BJ (cell line): ENCODE measurements at regions not wholly inside any gene's neighbourhood (a gene's known extent, or its start where the extent isn't known, plus 50 kb on each side); places are given as distances from the start of the nearest gene placed in this dataset.

Source experiments
- CTCF ChIA-PET: fragments of 350-600 bp; formaldehyde crosslinking; extraction: SDS; loops from one replicate; lab custom pipeline; 2021; ENCODE audit warnings: antibody characterized with exemption, inconsistent platforms; lab: Yijun Ruan, JAX
- POLR2A ChIA-PET: fragments of 300-600 bp; sonication (Branson Sonifier 250); formaldehyde crosslinking; extraction: SDS; loops from one replicate; lab custom pipeline; 2021; ENCODE audit warnings: antibody characterized with exemption; lab: Charles Lee
- DNase-seq: peaks from one replicate; pipeline ENCODE4 v3.0.0-alpha.2; 2011; ENCODE audit warnings: low read depth
- H3K27me3 ChIP-seq: 2 replicates; pipeline ENCODE4 v1.6.0; 2011; ENCODE audit warnings: low read length; ENCODE audit not compliant: control insufficient read depth, insufficient read depth
- H3K36me3 ChIP-seq: 2 replicates; pipeline ENCODE4 v1.5.1; 2011; ENCODE audit warnings: low read length; ENCODE audit not compliant: control insufficient read depth, insufficient read depth
- H3K4me3 ChIP-seq: 2 replicates; pipeline ENCODE4 v1.5.1; 2011; ENCODE audit warnings: low read depth, mild to moderate bottlenecking, control low read depth, low read length
- TF ChIP-seq, protein P1 (sequence below): IDR thresholded peaks from 2 replicates; pipeline ENCODE4 v1.5.1; 2011; ENCODE audit warnings: low read depth, mild to moderate bottlenecking, control low read depth, inconsistent platforms, low read length, moderate library complexity; ENCODE audit not compliant: insufficient read depth

DNA sequence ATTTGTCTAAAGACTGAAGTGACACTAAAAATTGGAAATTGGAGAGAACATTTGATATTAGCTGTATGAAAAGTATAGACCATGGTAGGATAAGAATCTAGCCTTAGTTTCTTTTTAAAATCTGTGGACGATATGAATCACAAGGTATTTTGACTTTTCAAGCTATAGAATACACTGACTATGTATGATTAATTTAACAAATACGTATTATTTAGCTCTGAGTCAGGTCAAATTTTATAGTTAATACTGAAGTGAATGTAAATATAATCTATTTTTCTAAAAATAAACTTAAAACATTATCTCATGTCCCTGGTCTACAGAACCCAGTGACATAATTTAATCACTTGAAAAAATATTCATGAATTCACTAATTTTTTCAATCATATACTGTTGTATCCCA is 795.6 kb upstream of the SLITRK1 start:
- CTCF ChIA-PET: no interaction called here
- POLR2A ChIA-PET: no interaction called here
- DNase-seq: no peak
- Histone ChIP-seq H3K4me3 (no peak overlapping the region), H3K36me3 (no peaks in the 10 kb centered on the region), H3K27me3 (no peaks in the 10 kb centered on the region)
- TF ChIP-seq, protein P1, sequence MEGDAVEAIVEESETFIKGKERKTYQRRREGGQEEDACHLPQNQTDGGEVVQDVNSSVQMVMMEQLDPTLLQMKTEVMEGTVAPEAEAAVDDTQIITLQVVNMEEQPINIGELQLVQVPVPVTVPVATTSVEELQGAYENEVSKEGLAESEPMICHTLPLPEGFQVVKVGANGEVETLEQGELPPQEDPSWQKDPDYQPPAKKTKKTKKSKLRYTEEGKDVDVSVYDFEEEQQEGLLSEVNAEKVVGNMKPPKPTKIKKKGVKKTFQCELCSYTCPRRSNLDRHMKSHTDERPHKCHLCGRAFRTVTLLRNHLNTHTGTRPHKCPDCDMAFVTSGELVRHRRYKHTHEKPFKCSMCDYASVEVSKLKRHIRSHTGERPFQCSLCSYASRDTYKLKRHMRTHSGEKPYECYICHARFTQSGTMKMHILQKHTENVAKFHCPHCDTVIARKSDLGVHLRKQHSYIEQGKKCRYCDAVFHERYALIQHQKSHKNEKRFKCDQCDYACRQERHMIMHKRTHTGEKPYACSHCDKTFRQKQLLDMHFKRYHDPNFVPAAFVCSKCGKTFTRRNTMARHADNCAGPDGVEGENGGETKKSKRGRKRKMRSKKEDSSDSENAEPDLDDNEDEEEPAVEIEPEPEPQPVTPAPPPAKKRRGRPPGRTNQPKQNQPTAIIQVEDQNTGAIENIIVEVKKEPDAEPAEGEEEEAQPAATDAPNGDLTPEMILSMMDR: no peak

- DNase-seq: no peak
- Histone ChIP-seq H3K36me3 (no peaks in the 10 kb centered on the region), H3K4me3 (no peak overlapping the region), H3K27me3 (no peaks in the 10 kb centered on the region)
- ChIA-PET POLR2A (no interaction called here), CTCF (interaction anchor here (0.6 to 0.7 kb wide), 2 partner anchors 68 to 278 kb away, joined by 3 read pairs; no protein-coding TSS in a partner anchor)
- TF ChIP-seq, protein P1: no peak
Observed at GRCh38 chr13:84672616-84673015, 790.3 kb upstream of the SLITRK1 start.

GRCh38 chr13:84670245-84670644 is 788.0 kb upstream of the SLITRK1 start:
- H3K4me3 ChIP-seq: no peak overlapping the region
- ChIA-PET POLR2A (no interaction called here), CTCF (no interaction called here)
- no peaks in the 10 kb centered on the region for H3K36me3 ChIP-seq
- no peaks in the 10 kb centered on the region for H3K27me3 ChIP-seq
- TF ChIP-seq, protein P1: no peak
- DNase-seq: no peak

DNA sequence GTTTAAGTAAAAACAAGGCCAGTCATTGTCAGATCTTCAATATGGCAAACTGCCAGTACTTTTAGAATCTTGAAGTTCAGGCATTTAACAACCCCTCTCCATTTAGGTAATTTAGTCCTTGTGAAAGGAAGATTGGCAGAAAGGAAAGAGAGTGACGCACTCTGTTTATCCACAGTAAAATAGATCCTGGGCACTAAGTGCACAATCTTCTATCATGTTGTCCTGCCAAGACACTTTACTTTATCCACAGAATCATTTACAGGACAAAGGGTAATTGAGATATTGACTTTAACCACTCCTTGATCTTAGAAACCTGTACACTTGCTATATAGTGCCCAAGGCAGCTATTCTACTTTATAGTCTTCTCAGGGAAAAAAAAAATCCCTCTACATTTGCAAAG is 786.4 kb upstream of the SLITRK1 start:
- TF ChIP-seq, protein P1: no peak
- H3K4me3 ChIP-seq: no peak overlapping the region
- H3K36me3 ChIP-seq: no peaks in the 10 kb centered on the region
- no peak for DNase-seq
- ChIA-PET POLR2A (no interaction called here), CTCF (no interaction called here)
- H3K27me3 ChIP-seq: no peaks in the 10 kb centered on the region

DNA sequence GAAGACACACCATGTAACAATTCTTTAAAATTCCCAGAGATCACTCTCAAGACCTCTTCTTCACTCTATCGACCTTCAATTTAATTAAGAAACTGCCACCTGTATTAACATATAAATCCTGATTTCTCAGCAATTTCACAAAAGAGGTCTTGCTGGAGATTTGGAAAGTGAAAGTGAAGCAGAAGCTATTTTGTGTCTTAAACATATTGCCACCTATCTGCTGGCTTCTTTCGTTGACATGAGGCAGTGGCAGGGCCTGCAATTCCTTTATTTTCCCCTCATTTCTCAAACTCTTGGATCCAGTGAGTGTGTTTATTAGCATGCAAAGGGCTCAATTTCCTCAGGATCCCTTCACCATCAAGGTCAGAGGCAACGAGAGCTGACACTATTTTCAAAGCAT is 780.2 kb upstream of the SLITRK1 start:
- no peak for DNase-seq
- CTCF ChIA-PET: no interaction called here
- Histone ChIP-seq H3K27me3 (no peaks in the 10 kb centered on the region), H3K4me3 (no peak overlapping the region), H3K36me3 (no peaks in the 10 kb centered on the region)
- TF ChIP-seq, protein P1: no peak
- POLR2A ChIA-PET: no interaction called here
